GM19035 (cell line): ENCODE measurements at regions not wholly inside any gene's neighbourhood (a gene's known extent, or its start where the extent isn't known, plus 50 kb on each side); places are given as distances from the start of the nearest gene placed in this dataset.
"Not testable (repeated sequence)": the region's sequence is repeated elsewhere in the genome, so short reads cannot be mapped to it uniquely, and the experiment has no call there.

Experiments
- ATAC-seq: cut with Tn5 transposase; IDR thresholded peaks from one replicate; pipeline ENCODE4 v1.9.1; 2021; ENCODE audit not compliant: unreplicated experiment

- ATAC-seq = no peak
Measured at GRCh38 chr10:61018146-61018545, 74.2 kb upstream of the RHOBTB1 start.

GRCh38 chr10:61016630-61017029, 72.6 kb upstream of the RHOBTB1 start:
- no peak for ATAC-seq

- ATAC-seq = no peak
Measured at GRCh38 chr10:61016007-61016406, 72.0 kb upstream of the RHOBTB1 start.

- no peak for ATAC-seq
Measured at GRCh38 chr10:61010863-61011262, 66.9 kb upstream of the RHOBTB1 start.

GRCh38 chr10:61003069-61003468, 59.1 kb upstream of the RHOBTB1 start:
- ATAC-seq = not testable (repeated sequence)

GRCh38 chr10:61001731-61002122, 57.7 kb upstream of the RHOBTB1 start:
- ATAC-seq = no peak

GRCh38 chr10:61000769-61001730, 57.1 kb upstream of the RHOBTB1 start:
- ATAC-seq = no peak

GRCh38 chr10:60998932-60999331, 54.9 kb upstream of the RHOBTB1 start:
- no peak for ATAC-seq

- no peak for ATAC-seq
Measured at GRCh38 chr10:60994128-60994527, 50.1 kb upstream of the RHOBTB1 start.
